Neural progenitor cell (in vitro differentiated cells): ENCODE measurements at regions not wholly inside any gene's neighbourhood (a gene's known extent, or its start where the extent isn't known, plus 50 kb on each side); places are given as distances from the start of the nearest gene placed in this dataset.

ENCODE experiments used
- DNase-seq: peaks from one replicate; pipeline ENCODE4 v3.0.0-alpha.2; 2016; ENCODE audit warnings: low spot score
- H2AFZ ChIP-seq: fragments of 200-600 bp; sonication (generic); replicated peaks from 2 replicates; pipeline ENCODE4 v1.6.1; 2016; ENCODE audit warnings: antibody characterized with exemption
- H3F3A ChIP-seq: fragments of 200-600 bp; sonication (generic); 2 replicates; pipeline ENCODE4 v1.6.1; 2016; ENCODE audit warnings: antibody characterized with exemption, low read depth
- H3K27ac ChIP-seq: fragments of 200-600 bp; sonication (generic); 2 replicates; pipeline ENCODE4 v1.5.1; 2016; ENCODE audit warnings: mild to moderate bottlenecking
- H3K27me3 ChIP-seq: fragments of 200-600 bp; sonication (generic); 2 replicates; pipeline ENCODE4 v1.6.1; 2016; ENCODE audit warnings: mild to moderate bottlenecking, moderate library complexity
- H3K36me3 ChIP-seq: fragments of 200-600 bp; sonication (generic); 2 replicates; pipeline ENCODE4 v1.5.1; 2016
- H3K4me1 ChIP-seq: fragments of 200-600 bp; sonication (generic); 2 replicates; pipeline ENCODE4 v1.6.1; 2016; ENCODE audit warnings: mixed run types
- H3K4me2 ChIP-seq: fragments of 200-600 bp; sonication (generic); 2 replicates; pipeline ENCODE4 v1.6.1; 2016
- H3K4me3 ChIP-seq: fragments of 200-600 bp; sonication (generic); 2 replicates; pipeline ENCODE4 v1.5.1; 2016
- H3K79me2 ChIP-seq: fragments of 200-600 bp; sonication (generic); 2 replicates; pipeline ENCODE4 v1.6.1; 2016; ENCODE audit warnings: low read depth
- H3K9ac ChIP-seq: fragments of 200-600 bp; sonication (generic); 2 replicates; pipeline ENCODE4 v1.6.1; 2016
- H3K9me3 ChIP-seq: fragments of 200-600 bp; sonication (generic); 2 replicates; pipeline ENCODE4 v1.5.1; 2016; ENCODE audit warnings: low read depth
- H4K20me1 ChIP-seq: fragments of 200-600 bp; sonication (generic); 2 replicates; pipeline ENCODE4 v1.6.1; 2016; ENCODE audit warnings: low read depth
- H3K27ac Mint-ChIP-seq: 3 replicates; pipeline ENCODE4 v1.8.0; 2021; ENCODE audit warnings: mixed read lengths
- H3K27me3 Mint-ChIP-seq: 2 replicates; pipeline ENCODE4 v1.8.0; 2022; ENCODE audit warnings: low read depth, mild to moderate bottlenecking, inconsistent platforms, moderate library complexity, mixed read lengths; ENCODE audit not compliant: insufficient read depth
- H3K36me3 Mint-ChIP-seq: 3 replicates; pipeline ENCODE4 v1.8.0; 2021; ENCODE audit warnings: mixed read lengths
- H3K4me1 Mint-ChIP-seq: 3 replicates; pipeline ENCODE4 v1.8.0; 2021; ENCODE audit warnings: mixed read lengths
- H3K4me3 Mint-ChIP-seq: 3 replicates; pipeline ENCODE4 v1.8.0; 2021; ENCODE audit warnings: mild to moderate bottlenecking, moderate library complexity, mixed read lengths
- H3K9me3 Mint-ChIP-seq: 3 replicates; pipeline ENCODE4 v1.8.0; 2020; ENCODE audit warnings: mixed read lengths
- CTCF ChIP-seq: fragments of 200-600 bp; sonication (generic); IDR thresholded peaks from 2 replicates; pipeline ENCODE4 v1.5.1; 2017; ENCODE audit warnings: antibody characterized with exemption, mild to moderate bottlenecking
- EZH2 ChIP-seq: fragments of 200-600 bp; sonication (generic); IDR thresholded peaks from 2 replicates; pipeline ENCODE4 v1.6.1; 2017; ENCODE audit warnings: antibody characterized with exemption, mild to moderate bottlenecking, moderate library complexity
- EZH2phosphoT487 ChIP-seq: fragments of 200-600 bp; sonication (generic); IDR thresholded peaks from 2 replicates; pipeline ENCODE4 v1.6.1; 2017; ENCODE audit warnings: antibody characterized with exemption

- H3K4me2 ChIP-seq = no peak overlapping the region
- H3K9me3 Mint-ChIP-seq = no peaks in the 10 kb centered on the region
Observed at GRCh38 chr2:145861940-145862339, 1342.0 kb upstream of the ZEB2 start.

DNA sequence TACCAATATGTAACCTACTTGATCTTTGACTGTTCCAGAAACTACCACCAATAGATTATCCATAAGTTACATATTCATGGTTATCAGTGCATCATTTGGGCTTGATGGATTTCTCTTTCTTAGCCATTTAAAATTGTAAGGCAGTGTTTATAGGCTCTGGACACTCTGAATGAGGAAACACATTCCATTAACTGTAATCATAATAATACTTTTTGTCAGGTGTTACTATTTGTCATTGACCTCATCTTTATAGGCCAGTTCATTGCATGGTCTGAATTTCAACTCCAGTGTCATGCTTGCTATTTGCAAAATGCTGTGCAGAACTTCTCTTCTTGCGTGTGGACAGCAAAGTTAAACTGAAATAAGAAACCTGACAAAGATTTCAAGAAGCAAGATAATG is 1340.2 kb upstream of the ZEB2 start:
- no peak overlapping the region for H3K27ac Mint-ChIP-seq
- Histone ChIP-seq H3F3A (peaks cover 26% of the 10 kb centered on the region), H3K36me3 (no peaks in the 10 kb centered on the region), H2AFZ (no peak overlapping the region), H3K27ac (no peak overlapping the region), H3K9ac (no peak overlapping the region), H3K9me3 (no peaks in the 10 kb centered on the region), H3K4me3 (no peak overlapping the region), H3K4me2 (no peak overlapping the region), H3K79me2 (no peaks in the 10 kb centered on the region), H3K4me1 (peaks cover 32% of the 10 kb centered on the region), H3K27me3 (no peaks in the 10 kb centered on the region), H4K20me1 (no peaks in the 10 kb centered on the region)
- no peak for TF ChIP-seq EZH2phosphoT487
- H3K36me3 Mint-ChIP-seq = no peaks in the 10 kb centered on the region
- H3K4me3 Mint-ChIP-seq = no peak overlapping the region
- H3K27me3 Mint-ChIP-seq = peaks cover 6% of the 10 kb centered on the region
- no peak for DNase-seq
- no peaks in the 10 kb centered on the region for H3K9me3 Mint-ChIP-seq
- peaks cover 8% of the 10 kb centered on the region for H3K4me1 Mint-ChIP-seq

More at GRCh38 chr2:145861940-145862339, 1342.0 kb upstream of the ZEB2 start:
- H3K27me3 Mint-ChIP-seq = peaks cover 6% of the 10 kb centered on the region
- H3K27ac ChIP-seq = peak overlapping the region; percentile 32
- H3K4me3 ChIP-seq = no peak overlapping the region
- H3K4me1 ChIP-seq = peaks cover 24% of the 10 kb centered on the region
- no peaks in the 10 kb centered on the region for H3K79me2 ChIP-seq
- TF ChIP-seq CTCF (no peak), EZH2 (no peak), EZH2phosphoT487 (no peak)
- H3K9ac ChIP-seq = no peak overlapping the region
- H3K36me3 ChIP-seq = no peaks in the 10 kb centered on the region
- DNase-seq = peak; percentile 36
- no peaks in the 10 kb centered on the region for H3K9me3 ChIP-seq
- H3F3A ChIP-seq = peaks cover 26% of the 10 kb centered on the region
- H3K27me3 ChIP-seq = no peaks in the 10 kb centered on the region
- no peak overlapping the region for H2AFZ ChIP-seq
- H3K27ac Mint-ChIP-seq = no peak overlapping the region
- peaks cover 8% of the 10 kb centered on the region for H3K4me1 Mint-ChIP-seq
- no peaks in the 10 kb centered on the region for H4K20me1 ChIP-seq
- H3K36me3 Mint-ChIP-seq = no peaks in the 10 kb centered on the region
- no peak overlapping the region for H3K4me3 Mint-ChIP-seq

- Mint-ChIP-seq H3K4me3 (no peak overlapping the region), H3K27ac (no peak overlapping the region), H3K4me1 (no peaks in the 10 kb centered on the region), H3K27me3 (peaks cover 6% of the 10 kb centered on the region), H3K9me3 (no peaks in the 10 kb centered on the region), H3K36me3 (no peaks in the 10 kb centered on the region)
- TF ChIP-seq EZH2 (no peak), CTCF (no peak), EZH2phosphoT487 (no peak)
- H3K36me3 ChIP-seq = no peaks in the 10 kb centered on the region
- H3F3A ChIP-seq = peaks cover under 1% of the 10 kb centered on the region
- no peak overlapping the region for H2AFZ ChIP-seq
- H4K20me1 ChIP-seq = no peaks in the 10 kb centered on the region
- H3K9ac ChIP-seq = no peak overlapping the region
- no peak overlapping the region for H3K4me2 ChIP-seq
- peaks cover 8% of the 10 kb centered on the region for H3K4me1 ChIP-seq
- H3K9me3 ChIP-seq = no peaks in the 10 kb centered on the region
- no peaks in the 10 kb centered on the region for H3K27me3 ChIP-seq
- H3K27ac ChIP-seq = no peak overlapping the region
- H3K4me3 ChIP-seq = no peak overlapping the region
- H3K79me2 ChIP-seq = no peaks in the 10 kb centered on the region
- DNase-seq = no peak
Observed at GRCh38 chr2:145855142-145855541, 1335.2 kb upstream of the ZEB2 start.

- H3K9me3 ChIP-seq = no peaks in the 10 kb centered on the region
- no peaks in the 10 kb centered on the region for H3K9me3 Mint-ChIP-seq
- no peak for TF ChIP-seq EZH2phosphoT487
- no peak for TF ChIP-seq EZH2
- no peak for TF ChIP-seq CTCF
- no peaks in the 10 kb centered on the region for H3K79me2 ChIP-seq
- no peak overlapping the region for H3K9ac ChIP-seq
- no peak overlapping the region for H3K4me3 Mint-ChIP-seq
- H3K36me3 ChIP-seq = no peaks in the 10 kb centered on the region
- H3K27me3 Mint-ChIP-seq = peaks cover 6% of the 10 kb centered on the region
- H3K36me3 Mint-ChIP-seq = no peaks in the 10 kb centered on the region
- no peak overlapping the region for H3K4me2 ChIP-seq
- no peaks in the 10 kb centered on the region for H3F3A ChIP-seq
- H3K4me1 Mint-ChIP-seq = no peaks in the 10 kb centered on the region
- no peak overlapping the region for H3K27ac Mint-ChIP-seq
- DNase-seq = no peak
- H2AFZ ChIP-seq = no peak overlapping the region
- peaks cover 8% of the 10 kb centered on the region for H3K4me1 ChIP-seq
- H3K27ac ChIP-seq = no peak overlapping the region
- H3K27me3 ChIP-seq = no peaks in the 10 kb centered on the region
- H4K20me1 ChIP-seq = no peaks in the 10 kb centered on the region
- H3K4me3 ChIP-seq = no peak overlapping the region
Observed at GRCh38 chr2:145854039-145854755, 1334.3 kb upstream of the ZEB2 start.
